Trophoblast cell (in vitro differentiated cells and primary cell): ENCODE measurements at regions not wholly inside any gene's neighbourhood (a gene's known extent, or its start where the extent isn't known, plus 50 kb on each side); places are given as distances from the start of the nearest gene placed in this dataset.

Source experiments
- DNase-seq, 2 donors: peaks; one replicate each; pipeline ENCODE4 v3.0.0-alpha.2; 2016
- H2AFZ ChIP-seq: 2 replicates; pipeline ENCODE4 v1.6.1; 2013; ENCODE audit warnings: low read length, moderate library complexity, mild to moderate bottlenecking; ENCODE audit not compliant: insufficient read depth, poor library complexity
- H2AK5ac ChIP-seq: 2 replicates; pipeline ENCODE4 v1.6.1; 2013; ENCODE audit warnings: mild to moderate bottlenecking, low read length
- H2BK120ac ChIP-seq: 2 replicates; pipeline ENCODE4 v1.6.1; 2013; ENCODE audit warnings: low read length, mild to moderate bottlenecking, moderate library complexity; ENCODE audit not compliant: insufficient read depth, poor library complexity
- H2BK12ac ChIP-seq: 2 replicates; pipeline ENCODE4 v1.6.1; 2013; ENCODE audit warnings: mild to moderate bottlenecking, low read length, moderate library complexity
- H2BK5ac ChIP-seq: 2 replicates; pipeline ENCODE4 v1.6.1; 2013; ENCODE audit warnings: low read length, low read depth, moderate library complexity, mild to moderate bottlenecking; ENCODE audit not compliant: poor library complexity
- H3K14ac ChIP-seq: 2 replicates; pipeline ENCODE4 v1.6.1; 2013; ENCODE audit warnings: mild to moderate bottlenecking, low read length
- H3K18ac ChIP-seq: 2 replicates; pipeline ENCODE4 v1.6.1; 2013; ENCODE audit warnings: mild to moderate bottlenecking, low read length
- H3K23ac ChIP-seq: 2 replicates; pipeline ENCODE4 v1.6.1; 2013; ENCODE audit warnings: low read length
- H3K27ac ChIP-seq: 2 replicates; pipeline ENCODE4 v1.5.1; 2013; ENCODE audit warnings: low read depth, mild to moderate bottlenecking, inconsistent platforms, low read length, moderate library complexity
- H3K27me3 ChIP-seq: 2 replicates; pipeline ENCODE4 v1.6.1; 2013; ENCODE audit warnings: inconsistent platforms, mild to moderate bottlenecking, low read length, moderate library complexity; ENCODE audit not compliant: insufficient read depth
- H3K36me3 ChIP-seq, 2 experiments: 1 replicate in 1 of 2; 2 replicates in 1 of 2; pipeline ENCODE4 v1.6.1; 2013; ENCODE audit warnings: low read length in 2 of 2, mild to moderate bottlenecking in 2 of 2, moderate library complexity in 1 of 2; ENCODE audit not compliant: insufficient read depth in 2 of 2, control insufficient read depth in 1 of 2
- H3K4ac ChIP-seq: 2 replicates; pipeline ENCODE4 v1.6.1; 2013; ENCODE audit warnings: low read depth, mild to moderate bottlenecking, low read length, moderate library complexity
- H3K4me1 ChIP-seq, 2 experiments: 1 replicate in 1 of 2; 2 replicates in 1 of 2; pipeline ENCODE4 v1.6.1; 2013; ENCODE audit warnings: low read length in 2 of 2, mild to moderate bottlenecking in 2 of 2, moderate library complexity in 1 of 2; ENCODE audit not compliant: insufficient read depth in 2 of 2, control insufficient read depth in 1 of 2
- H3K4me2 ChIP-seq: 2 replicates; pipeline ENCODE4 v1.6.1; 2013; ENCODE audit warnings: inconsistent platforms, mild to moderate bottlenecking, low read length, moderate library complexity
- H3K4me3 ChIP-seq: 2 replicates; pipeline ENCODE4 v1.5.1; 2013; ENCODE audit warnings: mild to moderate bottlenecking, low read depth, low read length, inconsistent platforms
- H3K79me1 ChIP-seq: one replicate; pipeline ENCODE4 v1.6.1; 2013; ENCODE audit warnings: low read length
- H3K79me2 ChIP-seq: 2 replicates; pipeline ENCODE4 v1.6.1; 2013; ENCODE audit warnings: low read length, mild to moderate bottlenecking; ENCODE audit not compliant: control insufficient read depth, insufficient read depth, poor library complexity
- H3K9ac ChIP-seq: 2 replicates; pipeline ENCODE4 v1.6.1; 2013; ENCODE audit warnings: mild to moderate bottlenecking, low read length
- H3K9me3 ChIP-seq: 2 replicates; pipeline ENCODE4 v1.6.1; 2013; ENCODE audit warnings: low read depth, mild to moderate bottlenecking, control low read depth, inconsistent platforms, low read length; ENCODE audit not compliant: insufficient read depth
- H4K12ac ChIP-seq: 2 replicates; pipeline ENCODE4 v1.6.1; 2013; ENCODE audit warnings: low read depth, mild to moderate bottlenecking, low read length, moderate library complexity
- H4K8ac ChIP-seq: 2 replicates; pipeline ENCODE4 v1.6.1; 2013; ENCODE audit warnings: low read depth, mild to moderate bottlenecking, low read length, moderate library complexity
- H4K91ac ChIP-seq: one replicate; pipeline ENCODE4 v1.6.1; 2013; ENCODE audit warnings: low read depth, mild to moderate bottlenecking, low read length, moderate library complexity
- WGBS: extraction: QIAGEN DNeasy Blood & Tissue Kit; methylation state at CpG from one replicate; pipeline ENCODE4 v1.1.7; 2013; ENCODE audit warnings: missing lambda C conversion rate; ENCODE audit not compliant: insufficient read length, insufficient coverage; ENCODE audit errors: extremely low coverage; 5-methylcytosine and 5-hydroxymethylcytosine counted together

DNA sequence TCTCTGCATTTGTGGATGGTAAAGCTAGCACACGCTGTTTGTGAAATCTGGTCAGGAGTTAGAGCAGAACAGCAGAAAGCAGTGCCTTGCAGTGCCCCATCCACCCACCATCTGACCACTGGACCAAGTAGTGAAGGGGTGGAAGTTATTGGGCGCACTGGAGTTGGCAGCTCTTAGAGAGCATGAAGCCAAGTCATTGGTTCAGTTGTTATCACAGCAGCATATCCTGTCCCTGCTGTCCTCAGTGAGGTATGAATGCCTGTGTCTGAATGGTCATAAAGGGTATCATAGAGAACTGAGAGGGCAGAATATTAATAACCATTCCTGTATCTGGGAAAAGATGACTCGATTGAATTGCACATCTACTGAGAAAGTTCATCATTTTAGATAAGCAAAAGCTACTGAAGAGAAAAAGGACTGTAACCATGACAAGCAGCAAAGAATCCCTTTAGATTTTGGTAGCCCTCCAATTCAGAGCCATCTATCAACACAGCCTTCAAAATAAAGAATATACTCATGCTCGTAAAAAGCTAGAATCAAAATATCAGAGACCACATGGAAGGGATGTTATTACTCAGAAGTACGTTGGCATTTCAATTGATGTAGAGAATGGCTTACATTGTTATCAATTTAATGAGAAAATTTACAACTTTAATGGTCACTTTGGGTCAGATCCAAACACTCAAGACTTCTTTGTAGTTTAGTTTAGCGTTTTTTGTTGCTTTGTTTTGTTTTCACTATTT, 919.0 kb downstream of the EFNB2 start:
- peak overlapping the region; percentile 75 for H4K12ac ChIP-seq
- peak overlapping the region; percentile 5 for H2AK5ac ChIP-seq
- WGBS, result no CpG with 5 or more reads among the region's 6 CpGs
- no peak overlapping the region for H2BK5ac ChIP-seq
- no peaks in the 10 kb centered on the region for H3K4me1 ChIP-seq
- H2AFZ ChIP-seq, result no peak overlapping the region
- no peak overlapping the region for H3K4me3 ChIP-seq
- H3K9me3 ChIP-seq, result no peaks in the 10 kb centered on the region
- peak overlapping the region; percentile 70 for H3K14ac ChIP-seq
- peak overlapping the region; percentile 71 for H2BK12ac ChIP-seq
- H3K18ac ChIP-seq, result no peak overlapping the region
- H3K4me2 ChIP-seq, result no peak overlapping the region
- peak overlapping the region; percentile 60 for H4K8ac ChIP-seq
- no peak overlapping the region for H3K27ac ChIP-seq
- no peaks in the 10 kb centered on the region for H3K36me3 ChIP-seq
- peak overlapping the region; percentile 26 for H3K9ac ChIP-seq
- no peak overlapping the region for H4K91ac ChIP-seq
- H3K23ac ChIP-seq, result peak overlapping the region; percentile 55
- H2BK120ac ChIP-seq, result no peak overlapping the region
- H3K79me1 ChIP-seq, result peaks cover 9% of the 10 kb centered on the region
- H3K4ac ChIP-seq, result no peak overlapping the region
- no peaks in the 10 kb centered on the region for H3K27me3 ChIP-seq
- H3K79me2 ChIP-seq, result no peaks in the 10 kb centered on the region
- DNase-seq, result no peak

DNA sequence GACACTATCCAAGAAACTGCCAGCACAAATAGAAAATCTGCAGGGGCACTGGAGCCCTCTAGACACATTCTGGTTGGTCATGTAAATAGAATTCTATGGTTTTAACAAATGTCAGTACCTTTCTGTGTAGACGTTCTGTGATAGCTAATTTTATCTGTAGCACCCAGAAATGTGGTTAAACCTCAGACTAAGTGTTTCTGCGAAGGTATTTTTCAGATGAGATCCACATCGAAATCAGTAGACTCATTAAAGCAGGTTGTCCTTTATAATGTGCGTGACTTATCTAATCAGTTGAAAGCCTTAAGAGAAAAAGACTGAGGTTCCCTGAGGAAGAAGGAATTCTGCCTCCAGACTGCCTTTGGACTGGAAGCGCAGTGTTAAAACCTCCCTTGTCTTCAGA, 922.9 kb downstream of the EFNB2 start:
- Histone ChIP-seq H3K4ac (no peak overlapping the region), H3K4me3 (no peak overlapping the region), H3K18ac (no peak overlapping the region), H3K4me1 (peaks cover 4 to 7% of the 10 kb centered on the region in 2 experiments), H4K8ac (no peak overlapping the region), H3K36me3 (no peaks in the 10 kb centered on the region), H2BK12ac (no peak overlapping the region), H3K79me2 (peaks cover 2% of the 10 kb centered on the region), H3K4me2 (no peak overlapping the region), H2AK5ac (no peak overlapping the region), H4K91ac (no peak overlapping the region), H3K27ac (peak overlapping the region; percentile 24), H3K14ac (no peak overlapping the region), H2AFZ (no peak overlapping the region), H3K9ac (no peak overlapping the region), H2BK5ac (no peak overlapping the region), H2BK120ac (no peak overlapping the region), H3K27me3 (no peaks in the 10 kb centered on the region), H3K9me3 (no peaks in the 10 kb centered on the region), H3K79me1 (peaks cover 16% of the 10 kb centered on the region), H4K12ac (no peak overlapping the region), H3K23ac (no peak overlapping the region)
- no peak for DNase-seq
- WGBS, result no CpG with 5 or more reads among the region's 5 CpGs

DNA sequence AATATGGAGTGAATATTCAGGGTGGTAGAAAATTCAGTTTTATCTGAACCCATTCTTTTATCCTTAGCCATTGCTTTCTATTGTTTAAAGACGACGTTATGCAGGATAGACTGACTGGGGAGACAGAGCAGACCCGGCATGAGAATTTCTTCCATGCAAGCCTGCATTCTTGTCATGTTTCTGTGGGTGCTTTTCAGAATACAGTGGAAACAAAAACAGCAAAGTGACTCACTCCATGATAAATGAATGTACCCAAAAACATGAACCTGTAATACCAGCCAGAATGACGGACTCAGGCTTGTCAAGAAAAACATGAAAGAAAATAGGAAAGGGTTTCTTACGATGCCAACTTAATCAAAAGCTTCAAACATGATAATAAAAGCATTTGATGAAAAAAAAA, 924.0 kb downstream of the EFNB2 start:
- H3K18ac ChIP-seq, result no peak overlapping the region
- no peak overlapping the region for H2AFZ ChIP-seq
- H2BK120ac ChIP-seq, result no peak overlapping the region
- no peak overlapping the region for H4K8ac ChIP-seq
- no peak overlapping the region for H3K4me3 ChIP-seq
- H4K12ac ChIP-seq, result no peak overlapping the region
- no peak overlapping the region for H4K91ac ChIP-seq
- no peaks in the 10 kb centered on the region for H3K36me3 ChIP-seq
- peaks cover 16% of the 10 kb centered on the region for H3K79me1 ChIP-seq
- H2BK5ac ChIP-seq, result no peak overlapping the region
- H3K79me2 ChIP-seq, result peaks cover 2% of the 10 kb centered on the region
- no peaks in the 10 kb centered on the region for H3K9me3 ChIP-seq
- H2AK5ac ChIP-seq, result no peak overlapping the region
- H3K23ac ChIP-seq, result no peak overlapping the region
- no peak overlapping the region for H3K14ac ChIP-seq
- no peaks in the 10 kb centered on the region for H3K27me3 ChIP-seq
- no peak overlapping the region for H2BK12ac ChIP-seq
- no peak overlapping the region for H3K9ac ChIP-seq
- WGBS, result no CpG with 5 or more reads among the region's 5 CpGs
- peaks cover 4 to 7% of the 10 kb centered on the region in 2 experiments for H3K4me1 ChIP-seq
- peak overlapping the region; percentile 20 for H3K27ac ChIP-seq
- peak in 1 of 2 donors; percentile 38 for DNase-seq
- no peak overlapping the region for H3K4ac ChIP-seq
- no peak overlapping the region for H3K4me2 ChIP-seq

DNA sequence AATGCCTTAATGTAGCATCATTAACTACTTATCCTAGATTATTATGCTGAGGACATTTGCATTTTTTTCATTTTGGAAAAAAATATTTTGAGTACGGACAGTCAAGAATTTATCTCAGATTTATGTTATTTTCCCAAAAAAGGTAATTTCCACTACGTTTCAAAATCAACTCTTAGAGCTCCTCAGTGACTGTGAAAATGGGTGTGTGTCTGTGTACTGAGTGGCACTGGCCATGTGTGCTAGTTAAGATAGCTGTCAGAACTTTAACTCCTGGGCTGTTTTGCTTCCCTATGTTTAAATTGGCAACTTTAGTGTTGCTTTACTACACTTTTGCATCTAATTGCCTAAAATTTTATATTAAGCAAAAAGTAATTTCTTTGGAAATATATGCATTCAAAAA, 927.4 kb downstream of the EFNB2 start:
- no peak overlapping the region for H2BK120ac ChIP-seq
- no peak overlapping the region for H2AFZ ChIP-seq
- no peak overlapping the region for H3K4me3 ChIP-seq
- no peak overlapping the region for H3K27ac ChIP-seq
- H3K36me3 ChIP-seq, result no peaks in the 10 kb centered on the region
- H4K8ac ChIP-seq, result no peak overlapping the region
- no peak overlapping the region for H3K4me2 ChIP-seq
- H3K9ac ChIP-seq, result no peak overlapping the region
- H3K79me2 ChIP-seq, result peaks cover 2% of the 10 kb centered on the region
- DNase-seq, result no peak
- H4K91ac ChIP-seq, result no peak overlapping the region
- H3K23ac ChIP-seq, result no peak overlapping the region
- no peak overlapping the region for H3K18ac ChIP-seq
- H3K14ac ChIP-seq, result no peak overlapping the region
- H3K79me1 ChIP-seq, result peaks cover 14% of the 10 kb centered on the region
- H3K9me3 ChIP-seq, result no peaks in the 10 kb centered on the region
- peaks cover 4 to 7% of the 10 kb centered on the region in 2 experiments for H3K4me1 ChIP-seq
- H2BK5ac ChIP-seq, result no peak overlapping the region
- H2AK5ac ChIP-seq, result no peak overlapping the region
- H2BK12ac ChIP-seq, result no peak overlapping the region
- WGBS, result no CpG with 5 or more reads among the region's 2 CpGs
- H3K4ac ChIP-seq, result no peak overlapping the region
- no peaks in the 10 kb centered on the region for H3K27me3 ChIP-seq
- no peak overlapping the region for H4K12ac ChIP-seq
